A549 (cell line): ENCODE measurements at regions not wholly inside any gene's neighbourhood (a gene's known extent, or its start where the extent isn't known, plus 50 kb on each side); places are given as distances from the start of the nearest gene placed in this dataset.
"Not testable (repeated sequence)": the region's sequence is repeated elsewhere in the genome, so short reads cannot be mapped to it uniquely, and the experiment has no call there.

Experiments used
- ATAC-seq, 2 experiments: fragments of 200-7000 bp in 1 of 2; fragments of >200 bp in 1 of 2; cut with Nextera tagmentation in 1 of 2; cut with Tn5 transposase in 1 of 2; 3 replicates each; pipeline versions ENCODE4 v1.8.0 to v1.9.1; 2018 to 2020; ENCODE audit warnings: mild to moderate bottlenecking in 1 of 2, moderate library complexity in 1 of 2
- CTCF ChIA-PET: fragments of 300-600 bp; sonication (Branson Sonifier 250); formaldehyde crosslinking; extraction: SDS; loops from one replicate; lab custom pipeline; 2021; ENCODE audit warnings: antibody characterized with exemption, inconsistent platforms; lab: Yijun Ruan, JAX
- POLR2A ChIA-PET: fragments of 350-600 bp; formaldehyde crosslinking; extraction: SDS; loops from one replicate; lab custom pipeline; 2021; ENCODE audit warnings: antibody characterized with exemption, inconsistent platforms; lab: Yijun Ruan, JAX
- DNase-seq, 2 experiments: peaks; one replicate each; pipeline versions ENCODE4 v3.0.0 to v3.0.0-alpha.2; 2011 to 2016; ENCODE audit warnings: low read depth in 1 of 2, low spot score in 1 of 2
- FAIRE-seq: peaks from 2 replicates; lab custom pipeline; 2011; peaks lifted over from hg19 to GRCh38; lab: Jason Lieb, UNC
- H3K27ac ChIP-seq, 2 experiments: fragments of >200 bp; sonication (Bioruptor Twin); formaldehyde crosslinking; 3 replicates each; pipeline ENCODE4 v1.5.1; 2016 to 2017
- H3K4me1 ChIP-seq: fragments of >200 bp; sonication (Bioruptor Twin); formaldehyde crosslinking; 3 replicates; pipeline ENCODE4 v1.6.1; 2016
- H3K4me2 ChIP-seq: fragments of >200 bp; sonication (Bioruptor Twin); formaldehyde crosslinking; 3 replicates; pipeline ENCODE4 v1.6.1; 2016
- H3K4me3 ChIP-seq: fragments of >200 bp; sonication (Bioruptor Twin); formaldehyde crosslinking; 3 replicates; pipeline ENCODE4 v1.5.1; 2016
- H3K9me3 ChIP-seq: fragments of >200 bp; sonication (Bioruptor Twin); formaldehyde crosslinking; 3 replicates; pipeline ENCODE4 v1.6.1; 2016
- BHLHE40 ChIP-seq: IDR thresholded peaks from 2 replicates; pipeline ENCODE4 v1.6.1; 2012; ENCODE audit warnings: low read depth, low read length, inconsistent platforms
- CBX8 ChIP-seq: fragments of 200-600 bp; sonication (generic); IDR thresholded peaks from 2 replicates; pipeline ENCODE4 v1.6.1; 2016
- CHD2 ChIP-seq: fragments of 150-350 bp; IDR thresholded peaks from 2 replicates; pipeline ENCODE4 v1.6.1; 2014; ENCODE audit warnings: low read length; ENCODE audit not compliant: partially characterized antibody
- EHF ChIP-seq: fragments of 250-450 bp; sonication (Bioruptor Pico); IDR thresholded peaks from 2 replicates; pipeline ENCODE4 v1.5.0; 2020; ENCODE audit warnings: mild to moderate bottlenecking
- EHMT2 ChIP-seq: fragments of 200-600 bp; sonication (generic); IDR thresholded peaks from 2 replicates; pipeline ENCODE4 v1.6.1; 2016; ENCODE audit warnings: antibody characterized with exemption, low read depth, mild to moderate bottlenecking, moderate library complexity
- EP300 ChIP-seq, 2 experiments: fragments of >200 bp; sonication (Bioruptor Twin); formaldehyde crosslinking; IDR thresholded peaks; 2 replicates in 1 of 2; 3 replicates in 1 of 2; pipeline ENCODE4 v1.6.1; 2016 to 2017
- FOSL2 ChIP-seq, 2 experiments: fragments of 450-650 bp in 1 of 2; fragments of >200 bp in 1 of 2; sonication (Bioruptor Twin) in 1 of 2; formaldehyde crosslinking; IDR thresholded peaks; 2 replicates each; pipeline versions ENCODE4 v1.5.0 to v1.6.1; 2016 to 2020; ENCODE audit warnings: mild to moderate bottlenecking in 1 of 2, moderate library complexity in 1 of 2
- HOXA7 ChIP-seq: fragments of 250-450 bp; sonication (Bioruptor Pico); IDR thresholded peaks from 2 replicates; pipeline ENCODE4 v1.5.0; 2020; ENCODE audit warnings: mild to moderate bottlenecking, moderate library complexity
- HOXB13 ChIP-seq: fragments of 250-450 bp; sonication (Bioruptor Pico); IDR thresholded peaks from 2 replicates; pipeline ENCODE4 v1.5.0; 2020; ENCODE audit warnings: low read depth, mild to moderate bottlenecking, moderate library complexity
- KDM5A ChIP-seq: fragments of 200-600 bp; sonication (generic); IDR thresholded peaks from 2 replicates; pipeline ENCODE4 v1.6.1; 2016; ENCODE audit warnings: antibody characterized with exemption, mild to moderate bottlenecking
- MAFK ChIP-seq: fragments of 450-650 bp; IDR thresholded peaks from 2 replicates; pipeline ENCODE4 v1.6.1; 2014; ENCODE audit not compliant: partially characterized antibody
- POLR2A ChIP-seq: IDR thresholded peaks from 2 replicates; pipeline ENCODE4 v1.6.1; 2012; ENCODE audit warnings: mild to moderate bottlenecking, low read length
- SMC3 ChIP-seq: fragments of >200 bp; sonication (Bioruptor Twin); formaldehyde crosslinking; IDR thresholded peaks from 3 replicates; pipeline ENCODE4 v1.6.1; 2018; ENCODE audit warnings: inconsistent platforms
- TFCP2L1 ChIP-seq: fragments of 250-450 bp; sonication (Bioruptor Pico); IDR thresholded peaks from 2 replicates; pipeline ENCODE4 v1.5.0; 2021; ENCODE audit warnings: mild to moderate bottlenecking
- TP53 ChIP-seq: fragments of 250-450 bp; sonication (Bioruptor Pico); IDR thresholded peaks from 2 replicates; pipeline ENCODE4 v1.5.0; 2021; ENCODE audit warnings: mild to moderate bottlenecking, moderate library complexity
- ZFP36 ChIP-seq: fragments of 450-650 bp; IDR thresholded peaks from 2 replicates; pipeline ENCODE4 v1.6.1; 2014; ENCODE audit warnings: borderline replicate concordance; ENCODE audit not compliant: partially characterized antibody
- ZNF302 ChIP-seq: fragments of 250-450 bp; sonication (Bioruptor Pico); IDR thresholded peaks from 2 replicates; pipeline ENCODE4 v1.9.0; 2021; ENCODE audit warnings: inconsistent platforms, mild to moderate bottlenecking, moderate library complexity
- ZSCAN20 ChIP-seq: fragments of 250-450 bp; sonication (Bioruptor Pico); IDR thresholded peaks from 2 replicates; pipeline ENCODE4 v1.8.0; 2022; ENCODE audit warnings: mild to moderate bottlenecking, moderate library complexity
- WGBS: methylation state at CpG from one replicate; pipeline ENCODE4 v1.1.6; 2017; ENCODE audit errors: missing lambda C conversion rate; 5-methylcytosine and 5-hydroxymethylcytosine counted together
- TF ChIP-seq, protein P1 (sequence below): IDR thresholded peaks from 2 replicates; pipeline ENCODE4 v1.6.1; 2012
- TF ChIP-seq, protein P2 (sequence below): fragments of >200 bp; sonication (Bioruptor Twin); formaldehyde crosslinking; IDR thresholded peaks from 3 replicates; pipeline ENCODE4 v1.5.1; 2016
- TF ChIP-seq, protein P3 (sequence below): fragments of >200 bp; sonication (Bioruptor Twin); formaldehyde crosslinking; IDR thresholded peaks from 2 replicates; pipeline ENCODE4 v1.6.1; 2016
- TF ChIP-seq, protein P4 (sequence below): fragments of 150-350 bp; IDR thresholded peaks from 2 replicates; pipeline ENCODE4 v1.6.1; 2014; ENCODE audit warnings: low read depth, mild to moderate bottlenecking, low read length
- TF ChIP-seq, protein P5 (sequence below): IDR thresholded peaks from 2 replicates; pipeline ENCODE4 v1.6.1; 2012

DNA sequence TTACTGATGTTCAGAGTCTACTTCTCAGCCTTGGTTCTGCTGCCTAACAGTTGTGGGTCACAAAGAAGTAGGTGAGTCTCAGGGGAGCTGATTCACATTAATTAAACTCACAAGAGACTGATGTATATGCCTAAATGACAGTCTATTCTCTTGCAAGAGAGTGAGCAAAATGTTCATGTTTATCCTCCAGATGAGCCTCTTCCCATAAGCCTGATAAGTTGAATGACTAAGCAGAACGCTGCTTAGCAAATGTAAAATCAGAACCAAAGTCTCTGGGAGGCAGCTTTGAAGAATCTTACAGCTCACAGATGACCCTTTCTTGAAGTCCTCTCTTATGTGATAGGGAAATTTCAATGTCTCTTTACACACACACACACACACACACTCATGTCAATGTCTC lies 1092.2 kb downstream of the TYW1 start:
- peaks cover 8% of the 10 kb centered on the region; the same call in 2 of the 3 replicates for H3K4me1 ChIP-seq
- no peak for FAIRE-seq
- H3K9me3 ChIP-seq: no peaks in the 10 kb centered on the region
- WGBS: 16% methylated on average over 1 of the region's 1 CpG
- no peak for ATAC-seq
- DNase-seq: peak in 1 of 2 experiments; percentile 18
- H3K4me3 ChIP-seq: no peak overlapping the region
- ChIA-PET POLR2A (no interaction called here), CTCF (no interaction called here)
- peak; percentile 23 for TF ChIP-seq MAFK
- TF ChIP-seq, protein P1, sequence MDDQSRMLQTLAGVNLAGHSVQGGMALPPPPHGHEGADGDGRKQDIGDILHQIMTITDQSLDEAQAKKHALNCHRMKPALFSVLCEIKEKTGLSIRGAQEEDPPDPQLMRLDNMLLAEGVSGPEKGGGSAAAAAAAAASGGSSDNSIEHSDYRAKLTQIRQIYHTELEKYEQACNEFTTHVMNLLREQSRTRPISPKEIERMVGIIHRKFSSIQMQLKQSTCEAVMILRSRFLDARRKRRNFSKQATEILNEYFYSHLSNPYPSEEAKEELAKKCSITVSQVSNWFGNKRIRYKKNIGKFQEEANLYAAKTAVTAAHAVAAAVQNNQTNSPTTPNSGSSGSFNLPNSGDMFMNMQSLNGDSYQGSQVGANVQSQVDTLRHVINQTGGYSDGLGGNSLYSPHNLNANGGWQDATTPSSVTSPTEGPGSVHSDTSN: no peak
- peak overlapping the region; percentile 13; the same call in 1 of the 3 replicates for H3K4me2 ChIP-seq
- peak overlapping the region; percentile 20 to 23; a peak in 3 of 6 replicates for H3K27ac ChIP-seq

DNA sequence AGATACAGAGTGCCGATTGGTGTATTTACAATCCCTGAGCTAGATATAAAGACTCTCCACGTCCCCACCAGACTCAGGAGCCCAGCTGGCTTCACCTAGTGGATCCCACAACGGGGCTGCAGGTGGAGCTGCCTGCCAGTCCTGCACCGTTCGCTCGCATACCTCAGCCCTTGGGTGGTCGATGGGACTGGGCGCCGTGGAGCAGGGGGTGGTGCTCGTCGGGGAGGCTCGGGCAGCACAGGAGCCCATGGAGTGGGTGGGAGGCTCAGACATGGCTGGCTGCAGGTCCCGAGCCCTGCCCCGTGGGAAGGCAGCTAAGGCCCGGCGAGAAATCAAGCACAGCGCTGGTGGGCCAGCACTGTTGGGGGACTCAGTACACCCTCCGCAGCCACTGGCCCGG lies 1093.6 kb downstream of the TYW1 start:
- H3K4me3 ChIP-seq, H3K9me3 ChIP-seq, CTCF ChIA-PET, H3K4me1 ChIP-seq, POLR2A ChIA-PET, H3K27ac ChIP-seq, H3K4me2 ChIP-seq, DNase-seq, ATAC-seq, FAIRE-seq: not testable (repeated sequence)
- WGBS: 100% methylated on average over 2 of the region's 19 CpGs

DNA sequence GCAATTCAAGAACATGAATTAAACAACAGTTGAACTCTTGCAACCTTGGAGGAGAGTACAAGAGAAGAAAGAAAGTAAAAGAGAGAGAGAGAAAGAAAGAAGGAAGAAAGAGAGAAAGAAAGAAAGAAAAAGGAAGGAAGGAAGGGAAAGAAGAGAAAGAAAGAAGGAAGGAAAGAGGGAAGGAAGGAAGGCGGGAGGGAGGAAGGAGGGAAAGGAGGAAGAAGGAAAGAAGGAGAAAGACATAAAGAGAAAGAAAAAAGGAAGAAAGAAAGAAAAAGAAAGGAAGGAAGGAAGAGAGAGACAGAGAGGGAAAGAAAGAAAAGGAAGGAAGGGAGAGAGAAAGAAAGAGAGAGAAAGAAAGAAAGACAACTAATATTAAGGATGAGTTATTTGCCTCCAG lies 1106.7 kb downstream of the TYW1 start:
- POLR2A ChIA-PET: no interaction called here
- no peak for FAIRE-seq

DNA sequence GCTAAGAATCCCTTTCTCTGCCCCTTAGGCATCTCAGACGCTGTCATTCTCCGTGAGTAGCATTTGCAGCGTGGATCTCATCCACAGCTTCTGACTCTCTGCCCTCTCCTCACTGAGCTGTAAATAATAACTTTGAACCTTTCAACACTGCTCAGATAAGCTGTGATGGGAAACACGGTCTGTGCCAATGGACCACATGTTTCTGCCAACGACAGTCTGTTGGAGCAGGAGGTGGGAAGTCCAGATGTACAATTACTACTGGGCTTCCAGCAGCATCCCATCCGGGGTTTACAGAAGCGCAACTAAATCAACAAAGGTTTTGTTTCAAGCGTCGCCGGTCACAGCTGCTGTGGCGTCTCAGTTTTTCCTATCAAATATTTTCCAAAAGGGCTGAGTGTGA lies 1110.6 kb downstream of the TYW1 start:
- H3K4me2 ChIP-seq: no peak overlapping the region
- FAIRE-seq: no peak
- TF ChIP-seq, protein P1: no peak
- no peak for TF ChIP-seq ZNF302 (CRISPR knock-in tag)
- no peak for TF ChIP-seq CBX8
- no peak for TF ChIP-seq ZFP36
- TF ChIP-seq, protein P2, sequence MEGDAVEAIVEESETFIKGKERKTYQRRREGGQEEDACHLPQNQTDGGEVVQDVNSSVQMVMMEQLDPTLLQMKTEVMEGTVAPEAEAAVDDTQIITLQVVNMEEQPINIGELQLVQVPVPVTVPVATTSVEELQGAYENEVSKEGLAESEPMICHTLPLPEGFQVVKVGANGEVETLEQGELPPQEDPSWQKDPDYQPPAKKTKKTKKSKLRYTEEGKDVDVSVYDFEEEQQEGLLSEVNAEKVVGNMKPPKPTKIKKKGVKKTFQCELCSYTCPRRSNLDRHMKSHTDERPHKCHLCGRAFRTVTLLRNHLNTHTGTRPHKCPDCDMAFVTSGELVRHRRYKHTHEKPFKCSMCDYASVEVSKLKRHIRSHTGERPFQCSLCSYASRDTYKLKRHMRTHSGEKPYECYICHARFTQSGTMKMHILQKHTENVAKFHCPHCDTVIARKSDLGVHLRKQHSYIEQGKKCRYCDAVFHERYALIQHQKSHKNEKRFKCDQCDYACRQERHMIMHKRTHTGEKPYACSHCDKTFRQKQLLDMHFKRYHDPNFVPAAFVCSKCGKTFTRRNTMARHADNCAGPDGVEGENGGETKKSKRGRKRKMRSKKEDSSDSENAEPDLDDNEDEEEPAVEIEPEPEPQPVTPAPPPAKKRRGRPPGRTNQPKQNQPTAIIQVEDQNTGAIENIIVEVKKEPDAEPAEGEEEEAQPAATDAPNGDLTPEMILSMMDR: no peak
- TF ChIP-seq KDM5A: no peak
- no peak for TF ChIP-seq FOSL2 (IDR thresholded peaks at IDR 0.05)
- TF ChIP-seq FOSL2 (CRISPR knock-in tag; IDR thresholded peaks at IDR 0.05): no peak
- no peak for TF ChIP-seq BHLHE40
- TF ChIP-seq, protein P3, sequence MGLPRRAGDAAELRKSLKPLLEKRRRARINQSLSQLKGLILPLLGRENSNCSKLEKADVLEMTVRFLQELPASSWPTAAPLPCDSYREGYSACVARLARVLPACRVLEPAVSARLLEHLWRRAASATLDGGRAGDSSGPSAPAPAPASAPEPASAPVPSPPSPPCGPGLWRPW: no peak
- TF ChIP-seq EP300 (IDR thresholded peaks at IDR 0.05): no peak
- TF ChIP-seq TP53 (CRISPR knock-in tag): no peak
- TF ChIP-seq ZSCAN20 (CRISPR knock-in tag): no peak
- TF ChIP-seq HOXB13: no peak
- TF ChIP-seq, protein P4, sequence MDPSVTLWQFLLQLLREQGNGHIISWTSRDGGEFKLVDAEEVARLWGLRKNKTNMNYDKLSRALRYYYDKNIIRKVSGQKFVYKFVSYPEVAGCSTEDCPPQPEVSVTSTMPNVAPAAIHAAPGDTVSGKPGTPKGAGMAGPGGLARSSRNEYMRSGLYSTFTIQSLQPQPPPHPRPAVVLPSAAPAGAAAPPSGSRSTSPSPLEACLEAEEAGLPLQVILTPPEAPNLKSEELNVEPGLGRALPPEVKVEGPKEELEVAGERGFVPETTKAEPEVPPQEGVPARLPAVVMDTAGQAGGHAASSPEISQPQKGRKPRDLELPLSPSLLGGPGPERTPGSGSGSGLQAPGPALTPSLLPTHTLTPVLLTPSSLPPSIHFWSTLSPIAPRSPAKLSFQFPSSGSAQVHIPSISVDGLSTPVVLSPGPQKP: no peak
- TF ChIP-seq HOXA7: no peak
- no peak for TF ChIP-seq CHD2

More for the DNA sequence above, 1106.7 kb downstream of the TYW1 start:
- H3K4me3 ChIP-seq: no peak overlapping the region
- ATAC-seq (no peak), DNase-seq (no peak)
- H3K4me1 ChIP-seq: no peaks in the 10 kb centered on the region
- H3K4me2 ChIP-seq: no peak overlapping the region
- WGBS: 78% methylated on average over 1 of the region's 1 CpG
- no peak for TF ChIP-seq HOXA7
- no peak for TF ChIP-seq EHF (CRISPR knock-in tag)
- no peak for TF ChIP-seq POLR2A
- no peak for TF ChIP-seq TFCP2L1 (CRISPR knock-in tag)
- no peak for TF ChIP-seq CBX8
- TF ChIP-seq SMC3: no peak
- TF ChIP-seq, protein P2: no peak
- TF ChIP-seq MAFK: no peak
- TF ChIP-seq EHMT2: no peak
- TF ChIP-seq KDM5A: no peak
- TF ChIP-seq, protein P5, sequence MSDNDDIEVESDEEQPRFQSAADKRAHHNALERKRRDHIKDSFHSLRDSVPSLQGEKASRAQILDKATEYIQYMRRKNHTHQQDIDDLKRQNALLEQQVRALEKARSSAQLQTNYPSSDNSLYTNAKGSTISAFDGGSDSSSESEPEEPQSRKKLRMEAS: no peak
- CTCF ChIA-PET: no interaction called here
- H3K9me3 ChIP-seq: no peaks in the 10 kb centered on the region
- no peak overlapping the region for H3K27ac ChIP-seq

More for the DNA sequence above, 1110.6 kb downstream of the TYW1 start:
- 45% methylated on average over 11 of the region's 11 CpGs for WGBS
- H3K27ac ChIP-seq: no peak overlapping the region
- CTCF ChIA-PET: interaction anchor here (1.0 kb wide), 1 partner anchor 13 kb away, joined by 3 read pairs; no protein-coding TSS in a partner anchor
- no peak for DNase-seq
- H3K9me3 ChIP-seq: no peaks in the 10 kb centered on the region
- H3K4me3 ChIP-seq: no peak overlapping the region
- ATAC-seq: no peak
- POLR2A ChIA-PET: no interaction called here
- no peaks in the 10 kb centered on the region for H3K4me1 ChIP-seq
